ENCODE measurements at regions not wholly inside any gene's neighbourhood (a gene's known extent, or its start where the extent isn't known, plus 50 kb on each side); places are given as distances from the start of the nearest gene placed in this dataset.

DNA sequence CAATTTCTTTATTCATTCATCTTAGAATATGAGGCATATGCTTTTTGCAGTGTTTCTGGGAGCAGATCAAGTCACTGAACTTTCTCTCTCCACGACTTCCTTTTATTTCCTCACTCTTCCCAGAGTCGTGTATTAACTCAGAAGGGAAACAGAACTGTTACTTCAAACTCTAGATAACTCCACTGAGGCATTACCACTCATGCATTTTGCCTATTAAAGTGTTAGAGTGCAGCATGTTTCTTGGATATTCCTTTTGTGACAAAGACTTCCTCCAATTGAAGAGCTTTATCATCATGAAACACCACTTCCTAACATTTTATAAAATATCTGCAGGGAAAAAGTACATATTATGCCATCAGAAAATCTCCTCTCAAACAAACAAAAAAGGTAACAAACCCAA is 797.4 kb upstream of the COBL start:
- no peaks in the 10 kb centered on the region for H3K4me1 ChIP-seq
- no peak overlapping the region for H3K27ac ChIP-seq
- WGBS, 2 donors = 16 to 44% methylated on average over 2 of the region's 2 CpGs
- TF ChIP-seq POLR2A (IDR thresholded peaks at IDR 0.05) = no peak
- TF ChIP-seq, protein P1, sequence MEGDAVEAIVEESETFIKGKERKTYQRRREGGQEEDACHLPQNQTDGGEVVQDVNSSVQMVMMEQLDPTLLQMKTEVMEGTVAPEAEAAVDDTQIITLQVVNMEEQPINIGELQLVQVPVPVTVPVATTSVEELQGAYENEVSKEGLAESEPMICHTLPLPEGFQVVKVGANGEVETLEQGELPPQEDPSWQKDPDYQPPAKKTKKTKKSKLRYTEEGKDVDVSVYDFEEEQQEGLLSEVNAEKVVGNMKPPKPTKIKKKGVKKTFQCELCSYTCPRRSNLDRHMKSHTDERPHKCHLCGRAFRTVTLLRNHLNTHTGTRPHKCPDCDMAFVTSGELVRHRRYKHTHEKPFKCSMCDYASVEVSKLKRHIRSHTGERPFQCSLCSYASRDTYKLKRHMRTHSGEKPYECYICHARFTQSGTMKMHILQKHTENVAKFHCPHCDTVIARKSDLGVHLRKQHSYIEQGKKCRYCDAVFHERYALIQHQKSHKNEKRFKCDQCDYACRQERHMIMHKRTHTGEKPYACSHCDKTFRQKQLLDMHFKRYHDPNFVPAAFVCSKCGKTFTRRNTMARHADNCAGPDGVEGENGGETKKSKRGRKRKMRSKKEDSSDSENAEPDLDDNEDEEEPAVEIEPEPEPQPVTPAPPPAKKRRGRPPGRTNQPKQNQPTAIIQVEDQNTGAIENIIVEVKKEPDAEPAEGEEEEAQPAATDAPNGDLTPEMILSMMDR (IDR thresholded peaks at IDR 0.05) = no peak
- no peaks in the 10 kb centered on the region for H3K9me3 ChIP-seq
- H3K4me3 ChIP-seq (replicated peaks in 1 of 3) = no peak overlapping the region
- H3K36me3 ChIP-seq = no peaks in the 10 kb centered on the region
- intact Hi-C loops (cut with DNase I) = no loop called here
- DNase-seq = no peak
- no peaks in the 10 kb centered on the region for H3K27me3 ChIP-seq

DNA sequence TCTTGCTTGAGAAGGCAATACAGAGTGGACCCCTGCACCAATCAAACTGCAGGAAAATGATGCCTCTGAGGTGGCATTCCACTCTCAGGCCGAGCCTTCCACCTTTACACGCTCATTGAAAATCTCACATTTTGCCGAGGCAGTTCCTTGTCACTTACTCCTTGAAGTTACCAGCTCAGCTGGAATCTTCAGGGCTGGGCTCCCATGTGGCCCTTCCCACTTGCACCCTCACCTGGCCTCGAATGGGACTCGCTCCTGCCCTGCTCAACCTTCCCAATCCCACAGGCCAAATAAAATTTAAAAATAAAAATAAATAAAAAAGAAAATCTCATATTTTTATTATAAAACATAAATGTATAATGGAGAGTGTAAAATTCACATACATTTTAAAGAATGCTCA is 790.7 kb upstream of the COBL start:
- Histone ChIP-seq H3K4me3 (replicated peaks in 1 of 3) (no peak overlapping the region), H3K36me3 (no peaks in the 10 kb centered on the region), H3K27ac (no peak overlapping the region), H3K4me1 (no peaks in the 10 kb centered on the region), H3K27me3 (no peaks in the 10 kb centered on the region), H3K9me3 (no peaks in the 10 kb centered on the region)
- no peak for TF ChIP-seq POLR2A (IDR thresholded peaks at IDR 0.05)
- TF ChIP-seq, protein P1 (IDR thresholded peaks at IDR 0.05) = no peak
- intact Hi-C loops (cut with DNase I) = no loop called here
- WGBS, 2 donors = 69 to 81% methylated on average over 5 of the region's 5 CpGs
- no peak for DNase-seq

DNA sequence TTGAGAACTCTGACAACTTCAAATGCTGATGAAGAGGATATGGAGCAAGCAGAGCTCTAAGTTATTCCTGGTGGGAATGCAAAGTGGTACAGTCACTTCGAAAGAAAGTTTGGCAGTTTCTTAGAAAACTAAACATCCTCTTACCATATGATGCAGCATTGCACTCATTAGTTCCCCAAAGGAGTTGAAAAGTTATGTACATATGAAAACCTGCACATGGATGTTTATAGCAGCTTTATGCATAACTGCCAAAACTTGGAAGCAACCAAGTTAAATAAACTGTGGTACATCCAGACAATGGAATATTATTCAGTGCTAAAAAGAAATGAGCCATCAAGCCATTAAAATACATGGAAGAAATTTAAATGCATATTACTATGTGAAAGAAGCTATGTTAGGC is 779.3 kb upstream of the COBL start:
- Histone ChIP-seq H3K4me3 (replicated peaks in 1 of 3) (no peak overlapping the region), H3K4me1 (no peaks in the 10 kb centered on the region), H3K27ac (no peak overlapping the region), H3K27me3 (no peaks in the 10 kb centered on the region), H3K36me3 (no peaks in the 10 kb centered on the region), H3K9me3 (no peaks in the 10 kb centered on the region)
- intact Hi-C loops (cut with DNase I) = no loop called here
- WGBS, 2 donors = 55 to 59% methylated on average over 1 of the region's 1 CpG
- TF ChIP-seq POLR2A (IDR thresholded peaks at IDR 0.05) = no peak
- TF ChIP-seq, protein P1 (IDR thresholded peaks at IDR 0.05) = no peak
- no peak for DNase-seq

DNA sequence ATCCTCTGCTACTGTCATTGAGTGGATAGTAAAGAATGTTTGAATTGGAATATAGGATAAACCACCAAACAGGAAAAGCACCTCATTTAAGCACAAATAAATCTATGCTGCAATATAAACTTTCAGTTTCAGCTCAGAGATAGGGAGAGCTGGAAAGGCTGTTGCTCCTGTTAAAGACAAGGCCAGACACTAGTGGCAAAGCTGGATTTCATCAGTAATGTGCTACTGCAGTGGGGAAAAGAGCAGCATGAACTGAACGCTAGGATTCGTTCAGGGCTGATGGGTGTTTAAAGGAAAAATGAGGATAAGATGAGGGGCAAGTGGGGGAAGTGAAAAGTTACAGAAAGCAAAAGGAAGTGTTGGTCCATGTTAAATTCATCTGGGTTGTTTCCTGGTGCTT is 775.4 kb upstream of the COBL start:
- Histone ChIP-seq H3K27me3 (no peaks in the 10 kb centered on the region), H3K9me3 (no peaks in the 10 kb centered on the region), H3K4me1 (peaks cover 0 to 7% of the 10 kb centered on the region in 2 donors), H3K27ac (no peak overlapping the region), H3K4me3 (replicated peaks in 1 of 3) (no peak overlapping the region), H3K36me3 (no peaks in the 10 kb centered on the region)
- intact Hi-C loops (cut with DNase I) = no loop called here
- DNase-seq = no peak
- TF ChIP-seq, protein P1 (IDR thresholded peaks at IDR 0.05) = no peak
- no peak for TF ChIP-seq POLR2A (IDR thresholded peaks at IDR 0.05)
- 77 to 91% methylated on average over 2 of the region's 2 CpGs for WGBS, 2 donors

DNA sequence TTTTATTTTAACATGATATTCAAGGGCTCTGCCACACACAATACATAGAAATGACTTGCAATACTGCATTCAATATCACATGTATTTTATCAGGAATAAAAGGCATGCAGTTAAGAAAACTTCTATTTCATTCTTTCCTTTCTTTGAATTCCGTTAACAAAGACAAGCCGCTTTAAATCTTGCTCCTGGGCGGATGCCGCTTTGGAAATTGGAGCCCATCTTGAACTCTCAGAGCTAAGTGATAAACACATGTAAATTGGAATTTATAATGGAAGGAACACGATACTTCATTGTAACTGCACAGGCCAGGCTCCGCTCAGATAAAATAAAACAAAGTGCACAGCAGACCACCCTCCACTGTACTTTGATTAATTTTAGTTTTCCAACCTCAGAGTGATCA is 774.5 kb upstream of the COBL start:
- DNase-seq = no peak
- Histone ChIP-seq H3K36me3 (no peaks in the 10 kb centered on the region), H3K27ac (no peak overlapping the region), H3K27me3 (no peaks in the 10 kb centered on the region), H3K9me3 (no peaks in the 10 kb centered on the region), H3K4me3 (replicated peaks in 1 of 3) (no peak overlapping the region), H3K4me1 (peaks cover 0 to 7% of the 10 kb centered on the region in 2 donors)
- TF ChIP-seq POLR2A (IDR thresholded peaks at IDR 0.05) = no peak
- WGBS, 2 donors = 83 to 89% methylated on average over 6 of the region's 6 CpGs
- intact Hi-C loops (cut with DNase I) = no loop called here

All from thyroid gland (tissue), 4 donors.